K562 (cell line): ENCODE measurements at regions not wholly inside any gene's neighbourhood (a gene's known extent, or its start where the extent isn't known, plus 50 kb on each side); places are given as distances from the start of the nearest gene placed in this dataset.

Source experiments
- ATAC-seq: fragments of 200-7000 bp; cut with Tn5 transposase; 3 replicates; pipeline ENCODE4 v1.9.1; 2020; ENCODE audit warnings: moderate library complexity
- BruUV-seq: library from RNA; stranded (reverse); fragments of 400-500 nt; replicated peaks from 2 replicates; lab custom pipeline; 2021; lab: Mats Ljungman, UMichigan
- CTCF ChIA-PET: fragments of 300-600 bp; formaldehyde crosslinking; extraction: SDS; loops from one replicate; lab custom pipeline; 2021; ENCODE audit warnings: low intra/inter-chr PET ratio; lab: Yijun Ruan, JAX
- POLR2A ChIA-PET: fragments of 300-600, 350-650 bp; sonication (Branson Sonifier 250); formaldehyde crosslinking; extraction: SDS; loops from one replicate; lab custom pipeline; 2021; ENCODE audit warnings: antibody characterized with exemption, inconsistent platforms; lab: Yijun Ruan, JAX
- DNase-seq, 4 experiments: peaks; one replicate each; pipeline versions ENCODE4 v3.0.0 to v3.0.0-alpha.2; 2011 to 2018; ENCODE audit warnings: low spot score in 3 of 4, mixed read lengths in 3 of 4; ENCODE audit errors: extremely low read depth in 1 of 4
- FAIRE-seq: peaks from 2 replicates; lab custom pipeline; 2011; peaks lifted over from hg19 to GRCh38; lab: Jason Lieb, UNC
- H2AFZ ChIP-seq: 2 replicates; pipeline ENCODE4 v1.6.0; 2011; ENCODE audit warnings: low read depth, low read length, control low read depth, inconsistent platforms
- H3K27ac ChIP-seq: fragments of 200-600 bp; 3 replicates; pipeline ENCODE4 v1.8.0; 2011; ENCODE audit warnings: low read depth, mild to moderate bottlenecking, control low read depth, inconsistent platforms, low read length, moderate library complexity, mixed read lengths; ENCODE audit errors: extremely low read depth
- H3K27me3 ChIP-seq, 2 experiments: fragments of 300-600 bp in 1 of 2; 2 replicates in 1 of 2; 3 replicates in 1 of 2; pipeline versions ENCODE4 v1.6.0 to v1.8.0; 2011; ENCODE audit warnings: inconsistent platforms in 2 of 2, low read length in 2 of 2, mild to moderate bottlenecking in 1 of 2, mixed read lengths in 1 of 2, moderate library complexity in 1 of 2; ENCODE audit not compliant: control insufficient read depth in 2 of 2, insufficient read depth in 2 of 2
- H3K36me3 ChIP-seq: fragments of 300-600 bp; 3 replicates; pipeline ENCODE4 v1.8.0; 2011; ENCODE audit warnings: mild to moderate bottlenecking, low read length, inconsistent platforms; ENCODE audit not compliant: control insufficient read depth, insufficient read depth
- H3K4me1 ChIP-seq, 2 experiments: fragments of 200-600 bp in 1 of 2; replicated peaks in 1 of 2; 2 replicates in 1 of 2; 3 replicates in 1 of 2; pipeline versions ENCODE4 v1.5.1 to v1.8.0; 2011; ENCODE audit warnings: inconsistent platforms in 2 of 2, low read length in 2 of 2, mild to moderate bottlenecking in 1 of 2, mixed read lengths in 1 of 2, moderate library complexity in 1 of 2; ENCODE audit not compliant: control insufficient read depth in 2 of 2, insufficient read depth in 2 of 2
- H3K4me2 ChIP-seq: 2 replicates; pipeline ENCODE4 v1.6.1; 2011; ENCODE audit warnings: low read length, control low read depth, inconsistent platforms, mixed read lengths; ENCODE audit not compliant: insufficient read depth
- H3K4me3 ChIP-seq: fragments of 200-600 bp; sonication (generic), shearing (Covaris generic); 2 replicates; pipeline ENCODE4 v1.5.1; 2016; ENCODE audit warnings: control low read depth, inconsistent platforms
- H3K79me2 ChIP-seq: fragments of 200-600 bp; 3 replicates; pipeline ENCODE4 v1.8.0; 2011; ENCODE audit warnings: low read length, inconsistent platforms; ENCODE audit not compliant: control insufficient read depth, insufficient read depth
- H3K9ac ChIP-seq, 2 experiments: 2 replicates each; pipeline versions ENCODE4 v1.6.0 to v1.6.1; 2011; ENCODE audit warnings: low read depth in 2 of 2, low read length in 2 of 2, control low read depth in 1 of 2, inconsistent platforms in 1 of 2, mild to moderate bottlenecking in 1 of 2, mixed read lengths in 1 of 2; ENCODE audit not compliant: insufficient read depth in 1 of 2
- H3K9me1 ChIP-seq: one replicate; pipeline ENCODE4 v1.6.0; 2011; ENCODE audit warnings: inconsistent platforms, mild to moderate bottlenecking, low read length, moderate library complexity; ENCODE audit not compliant: control insufficient read depth, insufficient read depth
- H3K9me3 ChIP-seq: replicated peaks from 2 replicates; pipeline ENCODE4 v1.5.1; 2011; ENCODE audit warnings: low read depth, low read length, inconsistent platforms; ENCODE audit not compliant: control insufficient read depth, insufficient read depth
- H4K20me1 ChIP-seq: replicated peaks from 2 replicates; pipeline ENCODE4 v1.6.1; 2011; ENCODE audit warnings: low read length, inconsistent platforms, mixed read lengths; ENCODE audit not compliant: control insufficient read depth, insufficient read depth
- CBX1 ChIP-seq: sonication (generic); IDR thresholded peaks from 2 replicates; pipeline ENCODE4 v1.6.1; 2016; ENCODE audit warnings: antibody characterized with exemption, low read depth, mild to moderate bottlenecking
- DPF2 ChIP-seq: fragments of 450-650 bp; IDR thresholded peaks from 2 replicates; pipeline ENCODE4 v1.6.1; 2016
- EZH2 ChIP-seq: IDR thresholded peaks from 2 replicates; pipeline ENCODE4 v1.6.1; 2012; ENCODE audit warnings: low read depth, mild to moderate bottlenecking, inconsistent platforms, low read length, borderline replicate concordance
- FOXA1 ChIP-seq: fragments of 450-650 bp; IDR thresholded peaks from 2 replicates; pipeline ENCODE4 v1.6.1; 2016; ENCODE audit warnings: mild to moderate bottlenecking, borderline replicate concordance
- POU5F1 ChIP-seq: fragments of 150-350 bp; IDR thresholded peaks from 2 replicates; pipeline ENCODE4 v1.6.1; 2014; ENCODE audit warnings: borderline replicate concordance, low read length, low read depth, mild to moderate bottlenecking; ENCODE audit not compliant: partially characterized antibody
- PYGO2 ChIP-seq: fragments of 450-650 bp; IDR thresholded peaks from 2 replicates; pipeline ENCODE4 v1.6.1; 2016; ENCODE audit warnings: mild to moderate bottlenecking, missing genetic modification characterization, moderate library complexity, missing compliant biosample characterization
- TEAD4 ChIP-seq, 2 experiments: sonication (generic) in 1 of 2; formaldehyde crosslinking in 1 of 2; IDR thresholded peaks; 2 replicates each; pipeline versions ENCODE4 v1.6.1 to v1.8.0; 2012 to 2022; ENCODE audit warnings: borderline replicate concordance in 1 of 2, inconsistent platforms in 1 of 2, low read length in 1 of 2, mild to moderate bottlenecking in 1 of 2, missing genetic modification reagents in 1 of 2
- ZNF282 ChIP-seq: sonication (generic); formaldehyde crosslinking; IDR thresholded peaks from 2 replicates; pipeline ENCODE4 v1.8.1; 2023; ENCODE audit warnings: missing genetic modification reagents
- ZNF324 ChIP-seq: fragments of 250-450 bp; sonication (Bioruptor Pico); IDR thresholded peaks from 2 replicates; pipeline ENCODE4 v1.4.0; 2020; ENCODE audit warnings: mild to moderate bottlenecking
- WGBS: fragments of 100-300 bp; shearing (Covaris generic); methylation state at CpG from one replicate; pipeline ENCODE4 v1.1.6; 2016; ENCODE audit warnings: low coverage, mixed read lengths; ENCODE audit not compliant: insufficient coverage; ENCODE audit errors: missing lambda C conversion rate; 5-methylcytosine and 5-hydroxymethylcytosine counted together
- in situ Hi-C: fragments of 300-500 bp; cut with MboI; formaldehyde crosslinking; loops from 4 replicates; pipeline ENCODE4 v1.15.0; 2018; ENCODE audit warnings: inconsistent platforms, mixed read lengths
- intact Hi-C: fragments of 100-400 bp; cut with micrococcal nuclease; formaldehyde crosslinking; loops from 2 replicates; pipeline ENCODE4 v1.14.2; 2022
- TF ChIP-seq, protein P1 (sequence below): fragments of 250-450 bp; sonication (Bioruptor Pico); IDR thresholded peaks from 2 replicates; pipeline ENCODE4 v1.5.1; 2021; ENCODE audit warnings: mild to moderate bottlenecking

- TF ChIP-seq PYGO2 (tag) (no peak), TEAD4 (IDR thresholded peaks at IDR 0.05; ENCODE audit: low read length) (no peak), TEAD4 (CRISPR knock-in tag; IDR thresholded peaks at IDR 0.05; ENCODE audit: borderline replicate concordance) (no peak)
These were observed 1164.5 kb downstream of the CDH12 start (continued) for GRCh38 chr5:21688655-21689054.

- no TSS peak for BruUV-seq
These were observed 1165.5 kb downstream of the CDH12 start for GRCh38 chr5:21687621-21688020.

More at GRCh38 chr5:21687621-21688020, 1165.5 kb downstream of the CDH12 start:
- FAIRE-seq (no peak), ATAC-seq (no peak), DNase-seq (no peak)
- Histone ChIP-seq H2AFZ (no peak overlapping the region), H3K9me1 (no peaks in the 10 kb centered on the region), H3K4me3 (no peak overlapping the region), H3K79me2 (no peaks in the 10 kb centered on the region), H3K9me3 (no peaks in the 10 kb centered on the region), H3K27ac (no peak overlapping the region), H3K9ac (no peak overlapping the region), H3K4me2 (no peak overlapping the region), H3K36me3 (no peaks in the 10 kb centered on the region), H3K27me3 (no peaks in the 10 kb centered on the region), H3K4me1 (no peaks in the 10 kb centered on the region), H4K20me1 (no peaks in the 10 kb centered on the region)
- TF ChIP-seq, protein P1, sequence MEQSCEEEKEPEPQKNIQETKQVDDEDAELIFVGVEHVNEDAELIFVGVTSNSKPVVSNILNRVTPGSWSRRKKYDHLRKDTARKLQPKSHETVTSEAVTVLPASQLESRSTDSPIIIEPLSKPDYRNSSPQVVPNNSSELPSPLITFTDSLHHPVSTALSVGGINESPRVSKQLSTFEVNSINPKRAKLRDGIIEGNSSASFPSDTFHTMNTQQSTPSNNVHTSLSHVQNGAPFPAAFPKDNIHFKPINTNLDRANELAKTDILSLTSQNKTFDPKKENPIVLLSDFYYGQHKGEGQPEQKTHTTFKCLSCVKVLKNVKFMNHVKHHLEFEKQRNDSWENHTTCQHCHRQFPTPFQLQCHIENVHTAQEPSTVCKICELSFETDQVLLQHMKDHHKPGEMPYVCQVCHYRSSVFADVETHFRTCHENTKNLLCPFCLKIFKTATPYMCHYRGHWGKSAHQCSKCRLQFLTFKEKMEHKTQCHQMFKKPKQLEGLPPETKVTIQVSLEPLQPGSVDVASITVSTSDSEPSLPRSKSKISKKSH, result no peak
- TF ChIP-seq CBX1 (no peak), POU5F1 (no peak), ZNF324 (no peak), FOXA1 (no peak), DPF2 (no peak), EZH2 (no peak), ZNF282 (no peak)
- intact Hi-C loops, result no loop called here
- ChIA-PET CTCF (no interaction called here), POLR2A (no interaction called here)
- in situ Hi-C loops, result no loop called here
- 0% methylated on average over 5 of the region's 5 CpGs for WGBS
